SU-DHL-6 (cell line): ENCODE measurements at regions not wholly inside any gene's neighbourhood (a gene's known extent, or its start where the extent isn't known, plus 50 kb on each side); places are given as distances from the start of the nearest gene placed in this dataset.

Source experiments
- H2AFZ ChIP-seq: fragments of 200-600 bp; sonication (generic); 2 replicates; pipeline ENCODE4 v1.6.1; 2014; ENCODE audit warnings: low read depth, mild to moderate bottlenecking, moderate library complexity, mixed read lengths, antibody characterized with exemption, low read length; ENCODE audit not compliant: severe bottlenecking
- H3F3A ChIP-seq: fragments of 200-600 bp; shearing (Covaris generic); 2 replicates; pipeline ENCODE4 v1.6.0; 2016; ENCODE audit warnings: antibody characterized with exemption, mild to moderate bottlenecking; ENCODE audit not compliant: insufficient read depth
- H3K27ac ChIP-seq: fragments of 200-600 bp; sonication (generic); 2 replicates; pipeline ENCODE4 v1.5.1; 2016; ENCODE audit warnings: low read depth, mild to moderate bottlenecking, low read length, moderate library complexity, mixed read lengths
- H3K27me3 ChIP-seq: fragments of 200-600 bp; sonication (generic), shearing (Covaris generic); 2 replicates; pipeline ENCODE4 v1.6.0; 2014; ENCODE audit warnings: mild to moderate bottlenecking, low read length
- H3K36me3 ChIP-seq: fragments of 200-600 bp; sonication (generic); 2 replicates; pipeline ENCODE4 v1.6.1; 2014; ENCODE audit warnings: mild to moderate bottlenecking, low read length, mixed read lengths
- H3K4me2 ChIP-seq: fragments of 300-600, 200-600 bp; shearing (Covaris generic), sonication (generic); 2 replicates; pipeline ENCODE4 v1.6.0; 2014; ENCODE audit warnings: low read length, low read depth, mild to moderate bottlenecking; ENCODE audit not compliant: poor library complexity, severe bottlenecking
- H3K4me3 ChIP-seq: fragments of 200-600 bp; sonication (generic); 2 replicates; pipeline ENCODE4 v1.5.1; 2014; ENCODE audit warnings: antibody characterized with exemption, low read length, mild to moderate bottlenecking, mixed read lengths; ENCODE audit not compliant: insufficient read depth, poor library complexity, severe bottlenecking
- H3K79me2 ChIP-seq: fragments of 200-600 bp; sonication (generic); 2 replicates; pipeline ENCODE4 v1.6.1; 2014; ENCODE audit warnings: mild to moderate bottlenecking, low read length, moderate library complexity; ENCODE audit not compliant: insufficient read depth
- H3K9ac ChIP-seq: fragments of 200-600 bp; sonication (generic); 2 replicates; pipeline ENCODE4 v1.7.0; 2014; ENCODE audit warnings: mild to moderate bottlenecking, low read length
- H3K9me2 ChIP-seq: fragments of 200-600 bp; sonication (generic); replicated peaks from 2 replicates; pipeline ENCODE4 v1.6.1; 2014; ENCODE audit warnings: low read length; ENCODE audit not compliant: insufficient read depth
- H3K9me3 ChIP-seq: fragments of 200-600 bp; sonication (generic); 2 replicates; pipeline ENCODE4 v1.6.1; 2014; ENCODE audit warnings: low read length, mixed read lengths; ENCODE audit not compliant: insufficient read depth
- H4K20me1 ChIP-seq: fragments of 200-600 bp; sonication (generic); 2 replicates; pipeline ENCODE4 v1.6.1; 2014; ENCODE audit warnings: low read depth, mild to moderate bottlenecking, antibody characterized with exemption, low read length, moderate library complexity, mixed read lengths
- CTCF ChIP-seq: fragments of 200-600 bp; sonication (generic); IDR thresholded peaks from one replicate; pipeline ENCODE4 v1.5.1; 2017; ENCODE audit warnings: antibody characterized with exemption, mild to moderate bottlenecking, low read length, moderate library complexity; ENCODE audit not compliant: insufficient read depth, poor library complexity, severe bottlenecking
- EZH2phosphoT487 ChIP-seq: fragments of 200-600 bp; sonication (generic), shearing (Covaris generic); conservative IDR thresholded peaks from 2 replicates; pipeline ENCODE4 v1.6.1; 2018; ENCODE audit warnings: mild to moderate bottlenecking, antibody characterized with exemption, low read length, moderate library complexity, mixed read lengths

- no peak for TF ChIP-seq EZH2phosphoT487
- TF ChIP-seq CTCF: no peak
- no peak overlapping the region for H3K4me2 ChIP-seq
- H2AFZ ChIP-seq: no peak overlapping the region
- no peak overlapping the region for H3K9ac ChIP-seq
- H3K4me3 ChIP-seq: no peak overlapping the region
- no peaks in the 10 kb centered on the region for H3K36me3 ChIP-seq
- no peaks in the 10 kb centered on the region for H4K20me1 ChIP-seq
- no peaks in the 10 kb centered on the region for H3K9me3 ChIP-seq
- no peak overlapping the region for H3K27ac ChIP-seq
- no peaks in the 10 kb centered on the region for H3K79me2 ChIP-seq
- H3K9me2 ChIP-seq: no peaks in the 10 kb centered on the region
- no peaks in the 10 kb centered on the region for H3K27me3 ChIP-seq
- H3F3A ChIP-seq: no peaks in the 10 kb centered on the region
Observed at GRCh38 chr1:56188855-56189254, 390.5 kb downstream of the PLPP3 start.

- Histone ChIP-seq H3K4me2 (no peak overlapping the region), H3K9ac (no peak overlapping the region), H3K36me3 (no peaks in the 10 kb centered on the region), H3F3A (no peaks in the 10 kb centered on the region), H3K9me2 (no peaks in the 10 kb centered on the region), H3K27ac (no peak overlapping the region), H3K27me3 (no peaks in the 10 kb centered on the region), H3K4me3 (no peak overlapping the region), H4K20me1 (no peaks in the 10 kb centered on the region), H2AFZ (no peak overlapping the region), H3K9me3 (no peaks in the 10 kb centered on the region), H3K79me2 (no peaks in the 10 kb centered on the region)
- TF ChIP-seq EZH2phosphoT487 (no peak), CTCF (no peak)
Observed at GRCh38 chr1:56188221-56188620, 391.1 kb downstream of the PLPP3 start.

- H3K4me3 ChIP-seq: no peak overlapping the region
- H3K27me3 ChIP-seq: no peaks in the 10 kb centered on the region
- H3K4me2 ChIP-seq: no peak overlapping the region
- no peaks in the 10 kb centered on the region for H3F3A ChIP-seq
- H3K27ac ChIP-seq: no peak overlapping the region
- H3K9ac ChIP-seq: no peak overlapping the region
- TF ChIP-seq EZH2phosphoT487 (no peak), CTCF (no peak)
- no peaks in the 10 kb centered on the region for H3K9me2 ChIP-seq
- no peak overlapping the region for H2AFZ ChIP-seq
- H3K36me3 ChIP-seq: no peaks in the 10 kb centered on the region
- no peaks in the 10 kb centered on the region for H4K20me1 ChIP-seq
- no peaks in the 10 kb centered on the region for H3K9me3 ChIP-seq
- H3K79me2 ChIP-seq: no peaks in the 10 kb centered on the region
Observed at GRCh38 chr1:56187405-56187804, 392.0 kb downstream of the PLPP3 start.
